CD4-positive, alpha-beta T cell treated with Interleukin-2 at 100 ng/mL for 4 hours (primary cell): ENCODE measurements at regions not wholly inside any gene's neighbourhood (a gene's known extent, or its start where the extent isn't known, plus 50 kb on each side); places are given as distances from the start of the nearest gene placed in this dataset.

Source experiments
- DNase-seq: peaks from one replicate; pipeline ENCODE4 v3.0.0-alpha.2; 2020; ENCODE audit warnings: low spot score

GRCh38 chr7:18414885-18415284 is 80.7 kb upstream of the HDAC9 start:
- no peak for DNase-seq

- no peak for DNase-seq
Measured at GRCh38 chr7:18416988-18417387, 78.6 kb upstream of the HDAC9 start.

GRCh38 chr7:18419456-18419855 is 76.1 kb upstream of the HDAC9 start:
- no peak for DNase-seq

- DNase-seq: no peak
Measured at GRCh38 chr7:18420108-18420507, 75.4 kb upstream of the HDAC9 start.

DNA sequence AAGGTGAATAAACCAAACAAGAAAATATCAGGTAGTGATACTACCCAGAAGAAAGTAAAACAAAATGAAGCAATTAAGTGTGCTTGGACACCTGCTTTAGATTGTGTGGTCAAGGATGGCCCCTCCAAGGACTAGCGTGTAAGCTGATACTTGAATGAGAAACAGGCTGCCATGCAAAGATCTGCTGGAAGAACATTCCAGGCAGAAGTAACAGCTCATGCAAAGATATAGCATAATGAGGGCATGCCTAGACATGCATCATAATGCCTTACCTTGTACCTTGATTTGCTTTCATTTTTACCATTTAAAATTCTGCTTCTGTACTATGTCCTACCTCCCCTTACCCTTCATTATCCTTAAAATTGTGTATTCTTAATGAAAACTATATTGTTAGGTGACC is 74.8 kb upstream of the HDAC9 start:
- DNase-seq: no peak

DNA sequence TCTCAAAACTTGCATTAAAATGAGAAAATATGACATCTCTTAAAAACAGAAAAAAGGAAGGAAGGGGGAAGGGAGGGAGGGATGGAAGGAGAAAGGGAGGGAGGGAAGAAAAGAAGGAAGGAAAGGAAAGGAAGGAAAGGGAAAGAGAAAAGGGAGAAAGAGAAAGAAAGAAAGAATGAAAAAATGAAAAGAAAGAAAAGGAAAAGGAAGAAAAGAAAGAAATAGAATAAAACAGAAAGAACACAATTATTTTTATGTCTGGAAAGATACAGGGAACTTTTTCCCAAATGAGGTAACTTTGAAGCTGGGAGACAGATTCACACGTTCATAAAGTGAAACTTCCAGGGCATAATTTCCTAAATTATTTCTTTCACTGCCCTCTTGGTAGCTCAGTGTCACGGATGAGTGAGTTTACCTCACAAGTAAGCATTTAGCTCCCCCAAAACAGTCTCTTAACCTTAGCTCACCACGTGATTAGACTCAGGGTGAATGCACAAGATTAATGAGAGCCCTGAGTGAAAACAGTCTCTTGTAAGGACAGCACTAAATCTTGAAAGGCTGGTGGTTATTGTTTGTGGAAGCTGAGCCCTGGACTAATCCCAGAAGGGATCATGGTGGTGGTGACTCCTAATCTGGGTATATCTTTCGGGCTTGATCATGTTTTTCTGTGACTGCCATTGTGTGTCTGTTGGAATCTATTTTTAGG is 74.1 kb upstream of the HDAC9 start:
- no peak for DNase-seq

DNA sequence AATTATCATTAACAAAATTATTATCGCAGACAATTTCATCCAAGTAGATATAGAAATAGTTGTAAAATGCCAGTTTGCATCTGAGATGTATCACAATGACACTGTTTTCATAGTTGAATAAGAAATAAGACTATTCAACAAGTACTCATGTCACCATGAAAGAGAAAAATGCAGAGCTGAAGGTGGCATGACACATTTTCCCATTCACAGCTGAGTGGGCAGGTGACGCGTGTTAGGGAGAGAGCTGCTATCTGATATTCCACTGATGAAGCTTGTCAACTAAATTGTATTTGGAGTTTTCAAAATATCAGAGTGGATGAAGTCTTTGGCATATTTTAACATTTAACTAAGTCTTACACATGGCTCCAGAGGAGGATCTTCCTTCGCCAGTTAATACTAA is 70.3 kb upstream of the HDAC9 start:
- no peak for DNase-seq

GRCh38 chr7:18425838-18426445 is 69.6 kb upstream of the HDAC9 start:
- DNase-seq: no peak

DNA sequence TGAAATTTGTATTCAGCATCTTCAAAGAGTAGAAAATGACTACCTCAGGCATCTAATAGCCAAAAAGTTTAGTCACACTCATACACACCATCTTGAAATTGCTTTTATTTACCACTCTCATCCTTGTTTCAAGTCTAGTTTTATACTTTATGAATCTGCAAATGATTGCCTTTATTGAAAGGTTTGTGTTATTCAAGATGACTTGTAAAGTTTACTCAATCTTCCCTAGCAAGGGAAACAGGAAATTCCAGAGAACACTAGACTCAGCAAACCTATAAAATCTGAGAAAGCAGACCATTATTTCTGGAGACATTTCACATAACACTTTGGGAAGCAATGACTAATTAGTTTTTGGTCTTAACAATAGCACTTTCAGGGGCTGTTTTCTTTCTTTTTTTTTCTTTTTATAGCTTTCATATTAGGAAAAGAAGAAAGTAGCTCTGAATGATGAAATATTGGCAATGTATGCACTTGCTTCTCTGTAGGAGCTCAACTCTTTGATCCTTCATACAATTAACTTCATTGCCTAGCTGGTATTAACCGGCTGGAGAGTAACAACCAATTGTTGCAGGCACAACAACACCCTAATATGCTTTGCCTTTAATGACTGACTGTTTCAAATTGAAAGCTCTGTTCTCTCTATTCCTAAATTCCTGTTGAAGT is 68.9 kb upstream of the HDAC9 start:
- DNase-seq: no peak

- no peak for DNase-seq
Measured at GRCh38 chr7:18429547-18429946, 66.0 kb upstream of the HDAC9 start.

DNA sequence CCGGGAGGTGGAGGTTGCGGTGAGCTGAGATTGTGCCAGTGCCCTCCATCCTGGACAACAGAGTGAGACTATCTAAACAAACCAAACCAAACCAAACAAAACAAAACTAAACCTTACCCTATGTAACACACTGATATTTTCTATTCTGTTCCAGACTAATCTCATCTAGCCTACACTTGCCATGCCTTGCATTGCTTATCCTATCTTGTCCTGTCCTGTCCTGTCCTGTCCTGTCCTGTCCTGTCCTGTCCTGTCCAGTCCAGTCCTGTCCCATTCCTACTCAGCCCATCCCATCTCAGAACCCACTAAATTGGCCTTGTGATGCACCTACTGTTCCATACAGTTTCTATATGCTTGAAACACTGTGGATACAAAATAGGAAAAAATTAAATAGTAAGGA is 64.7 kb upstream of the HDAC9 start:
- no peak for DNase-seq

DNA sequence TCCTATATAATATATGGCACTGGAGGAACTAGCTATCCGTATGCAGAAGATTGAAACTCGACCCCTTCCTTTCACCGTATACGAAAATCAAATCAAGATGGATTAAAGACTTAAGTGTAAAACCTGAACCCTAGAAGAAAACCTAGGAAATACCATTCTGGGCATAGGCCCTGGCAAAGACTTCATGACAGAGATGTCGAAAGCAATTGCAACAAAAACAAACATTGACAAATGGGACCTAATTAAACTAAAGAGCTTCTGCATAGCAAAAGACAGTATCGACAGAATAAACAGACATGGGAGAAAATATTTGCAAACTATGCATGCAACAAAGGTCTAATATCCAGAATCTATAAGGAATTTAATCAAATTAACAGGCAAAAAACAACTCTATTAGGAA is 61.4 kb upstream of the HDAC9 start:
- DNase-seq: no peak

- no peak for DNase-seq
Measured at GRCh38 chr7:18437101-18437500, 58.4 kb upstream of the HDAC9 start.

DNA sequence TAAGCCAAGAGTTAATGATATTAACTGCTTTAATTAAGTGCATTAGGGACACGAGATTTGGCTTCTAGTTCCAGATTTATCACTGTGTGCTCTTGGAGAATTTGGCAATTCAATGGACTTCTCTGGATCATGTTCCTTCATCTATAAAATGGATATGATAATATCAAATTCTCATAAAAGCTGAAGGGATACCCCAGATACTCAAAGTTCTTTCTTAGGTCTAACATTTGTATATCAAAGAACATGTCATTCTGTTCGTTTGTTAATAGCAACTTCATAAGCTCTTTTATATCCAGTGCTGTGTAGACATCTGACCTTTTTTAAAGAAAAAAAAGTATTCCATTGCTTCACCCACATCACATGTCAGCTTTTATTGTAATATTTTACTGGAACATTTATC is 54.6 kb upstream of the HDAC9 start:
- DNase-seq: no peak

GRCh38 chr7:18444826-18445225 is 50.7 kb upstream of the HDAC9 start:
- no peak for DNase-seq

GRCh38 chr7:18445483-18445882 is 50.1 kb upstream of the HDAC9 start:
- no peak for DNase-seq
